H1 (cell line): ENCODE measurements at regions not wholly inside any gene's neighbourhood (a gene's known extent, or its start where the extent isn't known, plus 50 kb on each side); places are given as distances from the start of the nearest gene placed in this dataset.

Experiments
- CTCF ChIA-PET: fragments of 300-600 bp; sonication (Branson Sonifier 250); formaldehyde crosslinking; loops from one replicate; lab custom pipeline; 2021; ENCODE audit not compliant: partially characterized antibody; lab: Charles Lee
- POLR2A ChIA-PET: fragments of 300-600 bp; sonication (Branson Sonifier 250); formaldehyde crosslinking; loops from one replicate; lab custom pipeline; 2021; ENCODE audit warnings: inconsistent platforms; ENCODE audit not compliant: partially characterized antibody; lab: Charles Lee
- DNase-seq, 2 experiments: peaks; one replicate each; pipeline versions ENCODE4 v3.0.0 to v3.0.0-alpha.2; 2010 to 2022; ENCODE audit warnings: low spot score in 2 of 2, low read depth in 1 of 2, mixed read lengths in 1 of 2
- FAIRE-seq: peaks from 2 replicates; lab custom pipeline; 2011; peaks lifted over from hg19 to GRCh38; lab: Jason Lieb, UNC
- H2AFZ ChIP-seq: 2 replicates; pipeline ENCODE4 v1.8.1; 2012; ENCODE audit warnings: low read length, inconsistent platforms
- H2AK5ac ChIP-seq: 2 replicates; pipeline ENCODE4 v1.6.1; 2013; ENCODE audit warnings: low read depth, low read length
- H2BK120ac ChIP-seq: replicated peaks from 2 replicates; pipeline ENCODE3; 2013; ENCODE audit warnings: low read depth, low read length, inconsistent platforms
- H2BK12ac ChIP-seq: 2 replicates; pipeline ENCODE4 v1.6.1; 2013; ENCODE audit warnings: low read depth, low read length
- H2BK15ac ChIP-seq: 2 replicates; pipeline ENCODE4 v1.6.1; 2013; ENCODE audit warnings: low read length
- H2BK20ac ChIP-seq: 2 replicates; pipeline ENCODE4 v1.6.1; 2013; ENCODE audit warnings: low read length
- H2BK5ac ChIP-seq: 2 replicates; pipeline ENCODE4 v1.6.1; 2013; ENCODE audit warnings: low read depth, low read length
- H3K14ac ChIP-seq: 2 replicates; pipeline ENCODE4 v1.6.1; 2013; ENCODE audit warnings: inconsistent platforms; ENCODE audit not compliant: insufficient read length
- H3K18ac ChIP-seq: 2 replicates; pipeline ENCODE4 v1.6.1; 2013; ENCODE audit warnings: low read length; ENCODE audit errors: extremely low read depth
- H3K23ac ChIP-seq: 2 replicates; pipeline ENCODE4 v1.6.1; 2013; ENCODE audit warnings: inconsistent platforms; ENCODE audit not compliant: insufficient read length
- H3K23me2 ChIP-seq: 2 replicates; pipeline ENCODE4 v1.6.1; 2013; ENCODE audit warnings: low read depth, low read length
- H3K27ac ChIP-seq: 2 replicates; pipeline ENCODE4 v1.6.1; 2011; ENCODE audit warnings: low read depth, low read length, inconsistent platforms
- H3K27me3 ChIP-seq, 4 experiments: replicated peaks in 1 of 4; 1 replicate in 1 of 4; 2 replicates in 3 of 4; pipeline versions ENCODE4 v1.6.1 to v1.8.1; 2011 to 2013; ENCODE audit warnings: low read length in 3 of 4, mild to moderate bottlenecking in 3 of 4, inconsistent platforms in 2 of 4, mixed read lengths in 2 of 4, moderate library complexity in 1 of 4; ENCODE audit not compliant: control insufficient read depth in 3 of 4, insufficient read depth in 3 of 4; ENCODE audit errors: extremely low read depth in 1 of 4
- H3K36me3 ChIP-seq, 4 experiments: 2 replicates each; pipeline versions ENCODE4 v1.6.1 to v1.8.1; 2011 to 2013; ENCODE audit warnings: mild to moderate bottlenecking in 4 of 4, low read length in 3 of 4, moderate library complexity in 2 of 4, control low read depth in 1 of 4, inconsistent platforms in 1 of 4; ENCODE audit not compliant: insufficient read depth in 4 of 4, control insufficient read depth in 2 of 4
- H3K4ac ChIP-seq: replicated peaks from 2 replicates; pipeline ENCODE3; 2013; ENCODE audit warnings: low read length, low read depth, mixed read lengths, inconsistent platforms; ENCODE audit not compliant: insufficient read length
- H3K4me1 ChIP-seq, 4 experiments: replicated peaks in 1 of 4; 1 replicate in 1 of 4; 2 replicates in 3 of 4; pipeline versions ENCODE4 v1.6.1 to v1.8.1; 2011 to 2013; ENCODE audit warnings: low read length in 3 of 4, inconsistent platforms in 2 of 4, mixed read lengths in 1 of 4; ENCODE audit not compliant: insufficient read depth in 4 of 4, control insufficient read depth in 3 of 4
- H3K4me2 ChIP-seq, 2 experiments: 2 replicates each; pipeline versions ENCODE4 v1.6.1 to v1.8.1; 2011 to 2013; ENCODE audit warnings: low read depth in 2 of 2, low read length in 2 of 2, control low read depth in 1 of 2, inconsistent platforms in 1 of 2, mild to moderate bottlenecking in 1 of 2; ENCODE audit not compliant: insufficient read depth in 1 of 2
- H3K4me3 ChIP-seq, 4 experiments: fragments of 200-600, 300-600 bp in 1 of 4; sonication (generic), shearing (Covaris generic), sonication (Bioruptor Twin) in 1 of 4; 2 replicates each; pipeline versions ENCODE4 v1.5.1 to v1.8.1; 2011 to 2016; ENCODE audit warnings: low read length in 4 of 4, low read depth in 3 of 4, control low read depth in 2 of 4, inconsistent platforms in 2 of 4, mild to moderate bottlenecking in 2 of 4, mixed read lengths in 1 of 4, moderate library complexity in 1 of 4; ENCODE audit not compliant: insufficient read depth in 2 of 4; ENCODE audit errors: extremely low read depth in 1 of 4
- H3K56ac ChIP-seq: replicated peaks from 2 replicates; pipeline ENCODE3; 2013; ENCODE audit warnings: low read depth, mild to moderate bottlenecking, mixed read lengths, low read length, inconsistent platforms; ENCODE audit not compliant: insufficient read length
- H3K79me1 ChIP-seq: 2 replicates; pipeline ENCODE4 v1.6.1; 2013; ENCODE audit warnings: low read depth, low read length, control low read depth
- H3K79me2 ChIP-seq, 2 experiments: 2 replicates each; pipeline versions ENCODE4 v1.6.1 to v1.8.1; 2012 to 2013; ENCODE audit warnings: low read length in 2 of 2, mild to moderate bottlenecking in 2 of 2, inconsistent platforms in 1 of 2; ENCODE audit not compliant: insufficient read depth in 2 of 2, control insufficient read depth in 1 of 2
- H3K9ac ChIP-seq, 4 experiments: replicated peaks in 1 of 4; 1 replicate in 1 of 4; 2 replicates in 3 of 4; pipeline versions ENCODE4 v1.6.1 to v1.8.1; 2011 to 2013; ENCODE audit warnings: low read depth in 3 of 4, low read length in 3 of 4, control low read depth in 2 of 4, mild to moderate bottlenecking in 2 of 4, moderate library complexity in 2 of 4, inconsistent platforms in 1 of 4; ENCODE audit errors: extremely low read depth in 1 of 4
- H3K9me3 ChIP-seq, 2 experiments: 2 replicates each; pipeline versions ENCODE4 v1.6.1 to v1.8.1; 2012 to 2013; ENCODE audit warnings: mild to moderate bottlenecking in 2 of 2, moderate library complexity in 2 of 2, control low read depth in 1 of 2, inconsistent platforms in 1 of 2, low read depth in 1 of 2, low read length in 1 of 2, mixed read lengths in 1 of 2; ENCODE audit not compliant: insufficient read depth in 2 of 2
- H4K20me1 ChIP-seq, 2 experiments: replicated peaks in 1 of 2; 2 replicates each; pipeline versions ENCODE3 to v1.8.1; 2011 to 2013; ENCODE audit warnings: inconsistent platforms in 2 of 2, low read length in 2 of 2, mild to moderate bottlenecking in 1 of 2; ENCODE audit not compliant: insufficient read depth in 2 of 2, control insufficient read depth in 1 of 2
- H4K5ac ChIP-seq: 2 replicates; pipeline ENCODE4 v1.6.1; 2013; ENCODE audit warnings: low read length, low read depth, mixed read lengths, inconsistent platforms; ENCODE audit not compliant: insufficient read length
- H4K8ac ChIP-seq: 2 replicates; pipeline ENCODE4 v1.8.0; 2013; ENCODE audit warnings: mild to moderate bottlenecking, moderate library complexity, low read length, inconsistent platforms; ENCODE audit not compliant: insufficient read depth; ENCODE audit errors: extremely low read depth
- H4K91ac ChIP-seq: replicated peaks from 2 replicates; pipeline ENCODE3; 2013; ENCODE audit warnings: low read length, mixed read lengths, inconsistent platforms; ENCODE audit not compliant: insufficient read length
- ATF2 ChIP-seq: IDR thresholded peaks from 2 replicates; pipeline ENCODE4 v1.6.1; 2012; ENCODE audit warnings: low read length, inconsistent platforms
- CTBP2 ChIP-seq: IDR thresholded peaks from 2 replicates; pipeline ENCODE4 v1.7.0; 2011; ENCODE audit warnings: borderline replicate concordance, mild to moderate bottlenecking, moderate library complexity, mixed read lengths, low read length; ENCODE audit not compliant: insufficient read depth, insufficient read length
- HDAC2 ChIP-seq, 2 experiments: fragments of 300-600 bp in 1 of 2; sonication (generic) in 1 of 2; IDR thresholded peaks; 2 replicates each; pipeline ENCODE4 v1.6.1; 2011 to 2012; ENCODE audit warnings: low read depth in 2 of 2, low read length in 2 of 2, mild to moderate bottlenecking in 2 of 2, moderate library complexity in 2 of 2, borderline replicate concordance in 1 of 2, inconsistent platforms in 1 of 2
- POLR2A ChIP-seq, 2 experiments: IDR thresholded peaks; 1 replicate in 1 of 2; 2 replicates in 1 of 2; pipeline ENCODE4 v1.6.1; 2011; ENCODE audit warnings: low read depth in 2 of 2, low read length in 2 of 2, mild to moderate bottlenecking in 2 of 2; ENCODE audit errors: control extremely low read depth in 1 of 2
- POLR2AphosphoS5 ChIP-seq: IDR thresholded peaks from 2 replicates; pipeline ENCODE4 v1.6.1; 2011; ENCODE audit warnings: low read depth, low read length
- RNF2 ChIP-seq: fragments of 200-900, 300-1000 bp; sonication (generic); IDR thresholded peaks from 2 replicates; pipeline ENCODE4 v1.7.1; 2016; ENCODE audit warnings: borderline replicate concordance, low read depth, mild to moderate bottlenecking, antibody characterized with exemption, low read length; ENCODE audit not compliant: poor library complexity, severe bottlenecking; ENCODE audit errors: missing control alignments
- SP2 ChIP-seq: IDR thresholded peaks from 2 replicates; pipeline ENCODE4 v1.6.1; 2012; ENCODE audit warnings: mild to moderate bottlenecking, low read length, inconsistent platforms
- SUZ12 ChIP-seq: fragments of 200-600 bp; sonication (generic); IDR thresholded peaks from 2 replicates; pipeline ENCODE4 v1.6.1; 2012; ENCODE audit warnings: mild to moderate bottlenecking, inconsistent platforms, low read length, moderate library complexity, mixed read lengths
- USF2 ChIP-seq: IDR thresholded peaks from 2 replicates; pipeline ENCODE4 v1.6.1; 2011; ENCODE audit warnings: low read length, improper control_type of control experiment
- WGBS, 2 experiments: shearing (Covaris generic) in 1 of 2; methylation state at CpG; one replicate each; pipeline versions ENCODE4 v1.1.6 to v1.1.7; 2013 to 2015; ENCODE audit warnings: low lambda C conversion rate in 2 of 2, mixed read lengths in 2 of 2, inconsistent platforms in 1 of 2, low coverage in 1 of 2, missing lambda C conversion rate in 1 of 2; ENCODE audit not compliant: insufficient replicate concordance in 2 of 2, insufficient coverage in 1 of 2, insufficient read length in 1 of 2; ENCODE audit errors: extremely low coverage in 1 of 2, missing lambda C conversion rate in 1 of 2; 5-methylcytosine and 5-hydroxymethylcytosine counted together

GRCh38 chr3:147656023-147656422 is 246.9 kb downstream of the ZIC1 start:
- H3K9ac ChIP-seq = no peak overlapping the region
- POLR2A ChIA-PET = no interaction called here
- H3K79me2 ChIP-seq = no peaks in the 10 kb centered on the region
- H2BK12ac ChIP-seq = no peak overlapping the region
- H3K23me2 ChIP-seq = no peaks in the 10 kb centered on the region
- H3K9me3 ChIP-seq = no peaks in the 10 kb centered on the region
- H4K5ac ChIP-seq = no peak overlapping the region
- H2BK120ac ChIP-seq = no peak overlapping the region
- H4K91ac ChIP-seq = no peak overlapping the region
- H3K4me2 ChIP-seq = no peak overlapping the region
- H3K4me3 ChIP-seq = no peak overlapping the region
- H3K4me1 ChIP-seq = no peaks in the 10 kb centered on the region
- no peak overlapping the region for H2AFZ ChIP-seq
- H3K27me3 ChIP-seq = no peaks in the 10 kb centered on the region
- no peak for FAIRE-seq
- H3K56ac ChIP-seq = no peak overlapping the region
- no peaks in the 10 kb centered on the region for H3K36me3 ChIP-seq
- no peaks in the 10 kb centered on the region; the same call in 1 of the 2 replicates for H3K79me1 ChIP-seq
- H2BK15ac ChIP-seq = no peak overlapping the region
- no peak overlapping the region for H2BK20ac ChIP-seq
- H3K4ac ChIP-seq = no peak overlapping the region
- no peak overlapping the region for H3K18ac ChIP-seq
- no peak overlapping the region for H3K14ac ChIP-seq
- no peak overlapping the region for H3K27ac ChIP-seq
- WGBS, 2 experiments = 98% methylated on average over 2 of the region's 2 CpGs; no CpG with 5 or more reads in 1 of the 2 experiments
- H3K23ac ChIP-seq = no peak overlapping the region
- no peak for TF ChIP-seq ATF2
- no peak for TF ChIP-seq POLR2AphosphoS5
- no peak for TF ChIP-seq RNF2
- TF ChIP-seq POLR2A (IDR thresholded peaks at IDR 0.05; ENCODE audit: control extremely low read depth in 1 of 2, low read depth in 2 of 2, low read length in 2 of 2) = no peak
- no peak for TF ChIP-seq SP2
- no peak for TF ChIP-seq HDAC2 (IDR thresholded peaks at IDR 0.05; ENCODE audit: borderline replicate concordance in 1 of 2, low read depth in 2 of 2, low read length in 2 of 2)
- no peak for TF ChIP-seq USF2
- TF ChIP-seq SUZ12 = no peak
- TF ChIP-seq CTBP2 = no peak
- TF ChIP-seq, all 59 proteins: peak for 0
- no peak overlapping the region for H4K8ac ChIP-seq
- no peak overlapping the region for H2BK5ac ChIP-seq
- CTCF ChIA-PET = no interaction called here
- H2AK5ac ChIP-seq = no peak overlapping the region
- no peak for DNase-seq
- no peaks in the 10 kb centered on the region for H4K20me1 ChIP-seq
